GM23248 (cell line): ENCODE measurements at regions not wholly inside any gene's neighbourhood (a gene's known extent, or its start where the extent isn't known, plus 50 kb on each side); places are given as distances from the start of the nearest gene placed in this dataset.

ENCODE experiments used
- EZH2 ChIP-seq: fragments of 200-600 bp; sonication (generic); IDR thresholded peaks from 2 replicates; pipeline ENCODE4 v1.6.1; 2018; ENCODE audit warnings: antibody characterized with exemption, mild to moderate bottlenecking; ENCODE audit not compliant: insufficient read depth, poor library complexity, severe bottlenecking
- EZH2phosphoT487 ChIP-seq: fragments of 200-600 bp; sonication (generic); IDR thresholded peaks from 2 replicates; pipeline ENCODE4 v1.6.1; 2018; ENCODE audit warnings: antibody characterized with exemption, moderate library complexity, mild to moderate bottlenecking, low read depth; ENCODE audit not compliant: insufficient read depth

DNA sequence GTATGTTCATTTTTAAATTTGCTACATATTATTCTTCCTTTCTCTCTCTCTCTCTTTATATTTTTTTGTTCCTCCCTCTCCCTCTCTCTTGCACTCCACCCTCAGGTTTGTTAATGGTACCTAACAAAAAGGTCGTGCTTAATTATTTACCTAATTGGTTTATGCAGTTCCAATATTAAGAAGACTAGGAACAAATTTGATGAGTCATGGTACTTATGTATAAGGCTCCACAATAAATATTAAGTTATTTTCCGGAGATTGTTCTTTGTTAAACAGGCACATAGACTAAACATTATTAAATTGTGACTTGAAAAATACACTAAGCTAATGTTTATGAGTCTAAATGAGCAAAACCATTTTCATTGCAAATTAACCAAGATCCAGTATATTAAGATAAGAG is 1200.8 kb upstream of the ALCAM start:
- TF ChIP-seq EZH2: no peak
- no peak for TF ChIP-seq EZH2phosphoT487
